ENCODE measurements at regions not wholly inside any gene's neighbourhood (a gene's known extent, or its start where the extent isn't known, plus 50 kb on each side); places are given as distances from the start of the nearest gene placed in this dataset.

DNA sequence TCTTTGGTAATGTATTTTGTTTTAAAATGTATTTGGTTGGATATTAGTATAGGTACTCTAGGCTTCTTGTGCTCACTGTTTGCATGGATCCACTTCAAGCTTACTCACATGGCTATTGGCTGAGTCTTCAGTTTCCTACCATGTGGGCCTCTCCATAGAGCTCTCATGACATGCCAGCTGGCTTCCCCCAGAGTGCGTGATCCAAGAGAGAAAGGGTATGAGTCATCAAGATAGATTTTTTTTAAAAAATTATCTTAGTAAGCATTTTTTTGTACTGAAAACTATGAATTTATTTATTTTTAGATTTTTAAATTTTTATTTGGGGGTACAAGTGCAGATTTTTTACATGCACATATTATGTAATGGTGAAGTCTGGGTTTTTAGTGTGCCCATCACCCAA lies 219.1 kb upstream of the AMOT start:
- no peak for DNase-seq
- no peaks in the 10 kb centered on the region for H3K9me3 Mint-ChIP-seq (ENCODE audit: unreplicated experiment)
- no peak overlapping the region for H3K4me3 Mint-ChIP-seq (ENCODE audit: unreplicated experiment)
- H3K4me1 Mint-ChIP-seq (ENCODE audit: low read depth, unreplicated experiment) = no peaks in the 10 kb centered on the region
- TF ChIP-seq CTCF (IDR thresholded peaks at IDR 0.05; ENCODE audit: partially characterized antibody, unreplicated experiment) = no peak
- no peak overlapping the region for H3K27ac Mint-ChIP-seq (ENCODE audit: unreplicated experiment)
- H3K36me3 Mint-ChIP-seq (ENCODE audit: unreplicated experiment) = no peaks in the 10 kb centered on the region
- no peaks in the 10 kb centered on the region for H3K27me3 Mint-ChIP-seq (ENCODE audit: unreplicated experiment)

DNA sequence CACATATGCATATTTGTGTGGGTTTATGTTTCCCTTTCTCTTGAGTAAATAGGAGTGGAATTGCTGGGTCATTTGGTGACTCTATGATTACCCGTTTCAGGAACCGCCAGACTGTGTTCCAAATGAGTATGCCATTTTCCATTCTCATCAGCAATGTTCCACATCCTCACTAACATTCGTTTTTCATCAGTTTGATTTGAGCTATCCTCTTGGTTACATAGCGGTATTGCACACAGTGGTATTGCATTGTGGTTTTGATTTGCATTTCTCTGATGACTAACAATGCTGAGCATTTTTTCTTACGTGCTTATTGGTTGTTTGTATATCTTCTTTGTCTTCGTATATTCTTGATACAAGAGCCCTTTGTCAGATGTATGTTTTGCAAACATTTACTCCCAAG lies 218.0 kb upstream of the AMOT start:
- TF ChIP-seq CTCF (IDR thresholded peaks at IDR 0.05; ENCODE audit: partially characterized antibody, unreplicated experiment) = no peak
- Mint-ChIP-seq H3K4me3 (ENCODE audit: unreplicated experiment) (no peak overlapping the region), H3K27ac (ENCODE audit: unreplicated experiment) (no peak overlapping the region), H3K36me3 (ENCODE audit: unreplicated experiment) (no peaks in the 10 kb centered on the region), H3K27me3 (ENCODE audit: unreplicated experiment) (no peaks in the 10 kb centered on the region), H3K4me1 (ENCODE audit: low read depth, unreplicated experiment) (no peaks in the 10 kb centered on the region), H3K9me3 (ENCODE audit: unreplicated experiment) (no peaks in the 10 kb centered on the region)
- no peak for DNase-seq

DNA sequence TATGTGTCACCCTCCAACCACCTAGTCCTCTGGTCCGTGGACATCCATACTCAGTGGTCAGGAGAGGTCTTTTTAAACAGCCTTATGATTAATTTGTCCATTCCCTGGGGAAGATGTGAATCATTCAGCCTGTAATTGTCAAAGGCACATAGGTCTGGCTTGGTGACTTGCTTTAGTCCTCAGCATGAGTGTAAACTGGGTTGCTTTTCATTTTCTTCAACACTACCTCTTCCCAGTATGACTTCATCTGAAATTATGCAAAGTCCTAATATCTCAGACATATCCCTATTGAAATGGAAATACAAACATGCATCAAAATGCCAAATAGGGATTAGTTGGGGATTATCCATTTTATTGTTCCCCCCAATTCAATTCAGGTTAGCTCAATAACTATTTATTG lies 208.3 kb upstream of the AMOT start:
- H3K4me1 Mint-ChIP-seq (ENCODE audit: low read depth, unreplicated experiment) = no peaks in the 10 kb centered on the region
- H3K9me3 Mint-ChIP-seq (ENCODE audit: unreplicated experiment) = no peaks in the 10 kb centered on the region
- no peaks in the 10 kb centered on the region for H3K27me3 Mint-ChIP-seq (ENCODE audit: unreplicated experiment)

DNA sequence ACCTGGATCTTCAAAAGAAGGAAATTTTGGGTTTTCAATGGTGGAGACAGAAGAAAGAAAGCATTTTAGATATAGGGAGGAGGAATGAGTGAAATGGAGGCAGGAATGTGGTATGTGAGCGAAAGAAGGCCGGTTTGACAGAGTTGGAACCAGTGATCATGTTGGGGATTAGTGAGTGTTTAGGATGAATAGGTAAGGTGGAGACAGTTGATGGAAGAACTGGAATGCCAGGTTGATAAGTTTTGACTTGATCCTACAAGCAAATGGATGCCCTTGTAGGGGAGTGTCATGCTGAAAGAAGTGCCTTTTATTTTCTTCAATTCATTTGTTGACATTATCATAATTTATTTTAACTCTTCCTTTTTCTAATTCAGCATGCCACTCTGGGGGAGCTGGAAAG lies 207.8 kb upstream of the AMOT start:
- no peak for TF ChIP-seq CTCF (IDR thresholded peaks at IDR 0.05; ENCODE audit: partially characterized antibody, unreplicated experiment)

More for the DNA sequence above, 208.3 kb upstream of the AMOT start:
- Mint-ChIP-seq H3K27ac (ENCODE audit: unreplicated experiment) (no peak overlapping the region), H3K36me3 (ENCODE audit: unreplicated experiment) (no peaks in the 10 kb centered on the region), H3K4me3 (ENCODE audit: unreplicated experiment) (no peak overlapping the region)
- TF ChIP-seq CTCF (IDR thresholded peaks at IDR 0.05; ENCODE audit: partially characterized antibody, unreplicated experiment) = no peak
- DNase-seq = no peak

GRCh38 chrX:113033966-113034680 lies 193.5 kb upstream of the AMOT start:
- H3K9me3 Mint-ChIP-seq (ENCODE audit: unreplicated experiment) = no peaks in the 10 kb centered on the region
- H3K27ac Mint-ChIP-seq (ENCODE audit: unreplicated experiment) = no peak overlapping the region
- no peak overlapping the region for H3K4me3 Mint-ChIP-seq (ENCODE audit: unreplicated experiment)
- H3K4me1 Mint-ChIP-seq (ENCODE audit: low read depth, unreplicated experiment) = no peaks in the 10 kb centered on the region
- H3K27me3 Mint-ChIP-seq (ENCODE audit: unreplicated experiment) = peaks cover 1% of the 10 kb centered on the region
- TF ChIP-seq CTCF (IDR thresholded peaks at IDR 0.05; ENCODE audit: partially characterized antibody, unreplicated experiment) = no peak
- no peak for DNase-seq
- H3K36me3 Mint-ChIP-seq (ENCODE audit: unreplicated experiment) = no peaks in the 10 kb centered on the region

More for the DNA sequence above, 207.8 kb upstream of the AMOT start:
- Mint-ChIP-seq H3K4me1 (ENCODE audit: low read depth, unreplicated experiment) (no peaks in the 10 kb centered on the region), H3K36me3 (ENCODE audit: unreplicated experiment) (no peaks in the 10 kb centered on the region), H3K4me3 (ENCODE audit: unreplicated experiment) (no peak overlapping the region), H3K9me3 (ENCODE audit: unreplicated experiment) (no peaks in the 10 kb centered on the region), H3K27me3 (ENCODE audit: unreplicated experiment) (no peaks in the 10 kb centered on the region), H3K27ac (ENCODE audit: unreplicated experiment) (no peak overlapping the region)
- DNase-seq = no peak
